Left colon (tissue), 2 donors: ENCODE measurements at regions not wholly inside any gene's neighbourhood (a gene's known extent, or its start where the extent isn't known, plus 50 kb on each side); places are given as distances from the start of the nearest gene placed in this dataset.
"Not testable (repeated sequence)": the region's sequence is repeated elsewhere in the genome, so short reads cannot be mapped to it uniquely, and the experiment has no call there.

Experiments used
- ATAC-seq: fragments of 200-7000 bp; cut with Tn5 transposase; one replicate; pipeline ENCODE4 v1.9.1; 2020; ENCODE audit warnings: mild to moderate bottlenecking, moderate library complexity
- DNase-seq, 2 donors: peaks; one replicate each; pipeline ENCODE4 v3.0.0-alpha.2; 2020
- intact Hi-C, 2 donors: fragments of 100-400 bp; cut with DNase I in 1 of 2; cut with micrococcal nuclease in 1 of 2; formaldehyde crosslinking; loops; one replicate each; pipeline versions ENCODE4 v1.11.2 to v1.14.0; 2022; cut with DNase I, micrococcal nuclease
- donor health status: DM: no; HTN: no; CAD: no.
- donor health status: DM: yes; HTN: yes; CAD: no.

DNA sequence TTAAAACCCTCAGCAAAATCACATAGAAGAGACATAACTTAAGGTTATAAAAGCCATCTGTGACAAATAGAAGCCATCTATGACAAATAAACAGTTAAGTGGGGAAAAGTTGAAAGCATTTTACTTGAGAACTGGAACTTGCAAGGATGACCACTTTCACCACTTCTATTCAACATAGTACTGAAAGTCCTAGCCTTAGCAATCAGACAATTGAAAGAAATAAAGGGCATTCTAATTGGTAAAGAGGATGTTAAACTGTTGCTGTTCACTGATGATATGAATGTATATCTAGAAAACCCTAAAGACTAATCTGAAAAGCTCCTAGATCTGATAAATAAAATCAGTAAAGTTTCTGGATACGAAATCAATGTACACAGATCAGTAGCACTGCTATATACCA, 186.9 kb upstream of the SATB1 start:
- DNase-seq: no peak
- intact Hi-C loops: no loop called here
- ATAC-seq: no peak

DNA sequence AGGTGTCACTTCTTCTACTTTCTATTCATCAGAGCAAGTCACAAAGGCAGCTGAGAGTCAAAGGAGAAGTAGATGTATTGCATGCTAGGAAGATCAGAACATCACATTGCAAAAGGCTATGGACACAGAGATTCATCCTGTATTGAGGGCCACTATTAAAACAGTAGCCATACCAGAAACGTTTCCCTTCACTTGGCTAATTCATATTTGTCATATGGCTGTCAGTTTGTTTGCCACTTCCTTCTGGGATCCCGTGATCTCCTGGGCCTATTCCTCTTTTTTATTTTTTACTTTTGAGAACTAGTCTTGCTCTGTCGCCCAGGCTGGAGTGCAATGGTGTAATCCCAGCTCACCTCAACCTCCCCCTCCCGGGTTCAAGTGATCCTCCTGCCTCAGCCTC, 184.0 kb upstream of the SATB1 start:
- intact Hi-C loops: no loop called here
- DNase-seq (no peak), ATAC-seq (no peak)

DNA sequence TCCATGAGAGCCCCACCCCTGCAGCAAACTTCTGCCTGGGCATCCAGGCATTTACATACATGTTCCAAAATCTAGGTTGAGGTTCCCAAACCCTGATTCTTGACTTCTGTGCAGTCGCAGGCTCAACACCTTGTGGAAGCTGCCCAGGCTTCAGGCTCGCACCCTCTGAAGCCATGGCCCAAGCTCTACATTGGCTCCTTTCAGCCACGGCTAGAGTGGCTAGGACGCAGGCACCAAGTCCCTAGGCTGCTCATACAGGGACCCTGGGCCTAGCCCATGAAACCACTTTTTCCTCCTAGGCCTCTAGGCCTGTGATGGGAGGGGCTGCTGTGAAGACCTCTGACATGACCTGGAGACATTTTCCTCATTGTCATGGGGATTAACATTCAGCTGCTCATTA, 172.8 kb upstream of the SATB1 start:
- no peak for ATAC-seq
- DNase-seq: no peak
- intact Hi-C loops: no loop called here

DNA sequence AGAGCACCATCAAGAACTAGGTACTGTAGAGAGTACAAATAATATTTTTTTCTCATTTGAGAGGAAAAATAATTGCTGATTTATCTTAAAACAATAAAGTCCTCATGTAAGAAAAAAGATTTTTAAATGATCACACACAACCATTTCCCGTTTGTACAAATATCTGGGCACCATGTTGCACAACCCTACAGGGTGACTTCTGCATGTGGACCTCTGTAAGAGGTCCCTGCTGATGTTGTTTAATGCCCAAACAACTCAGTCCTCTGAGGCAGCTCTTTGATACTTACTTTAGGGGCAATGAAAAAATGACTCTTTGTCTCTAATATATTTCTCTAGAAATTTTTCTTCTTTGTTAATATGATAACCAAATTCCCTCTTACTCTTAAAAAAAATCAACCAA, 168.1 kb upstream of the SATB1 start:
- intact Hi-C loops: no loop called here
- no peak for ATAC-seq
- DNase-seq: no peak

DNA sequence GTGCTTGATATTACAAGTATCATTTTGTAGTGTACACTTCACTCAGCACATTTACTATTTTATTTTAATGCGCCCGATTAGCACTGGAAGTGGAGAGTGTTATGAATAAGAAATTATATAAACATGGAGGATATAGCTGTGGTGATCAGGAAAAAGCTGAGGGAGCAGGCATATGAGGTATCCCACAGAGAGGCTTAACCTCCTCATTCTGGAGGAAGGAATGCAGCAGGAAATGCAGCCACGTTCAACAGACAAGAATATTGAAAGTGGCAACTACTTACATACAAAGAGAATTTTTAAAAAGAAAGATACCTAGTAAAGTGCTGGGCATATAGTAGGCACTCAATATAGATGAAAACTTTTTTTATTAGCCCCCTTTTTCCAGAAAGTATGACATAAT, 166.0 kb upstream of the SATB1 start:
- ATAC-seq: no peak
- DNase-seq: no peak
- intact Hi-C loops: no loop called here

DNA sequence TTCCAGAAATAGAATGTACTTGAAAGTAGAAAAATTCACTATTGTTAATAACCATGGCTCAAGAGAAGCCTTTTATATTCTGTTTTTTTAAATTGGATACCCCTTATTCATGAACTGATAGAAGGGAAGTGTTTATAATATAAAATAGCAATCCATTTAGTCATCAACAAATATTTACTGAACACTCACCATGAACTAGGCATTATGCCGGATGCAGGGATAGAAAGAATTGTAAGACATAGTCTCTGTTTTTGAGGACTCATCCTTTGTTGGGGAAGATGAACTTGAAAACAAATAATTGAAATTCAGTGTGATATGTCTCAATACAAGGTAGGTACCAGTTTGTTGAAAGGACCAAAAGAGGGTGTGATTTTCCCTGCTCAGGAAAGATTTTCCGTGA, 160.9 kb upstream of the SATB1 start:
- no peak for ATAC-seq
- intact Hi-C loops: no loop called here
- DNase-seq: no peak

DNA sequence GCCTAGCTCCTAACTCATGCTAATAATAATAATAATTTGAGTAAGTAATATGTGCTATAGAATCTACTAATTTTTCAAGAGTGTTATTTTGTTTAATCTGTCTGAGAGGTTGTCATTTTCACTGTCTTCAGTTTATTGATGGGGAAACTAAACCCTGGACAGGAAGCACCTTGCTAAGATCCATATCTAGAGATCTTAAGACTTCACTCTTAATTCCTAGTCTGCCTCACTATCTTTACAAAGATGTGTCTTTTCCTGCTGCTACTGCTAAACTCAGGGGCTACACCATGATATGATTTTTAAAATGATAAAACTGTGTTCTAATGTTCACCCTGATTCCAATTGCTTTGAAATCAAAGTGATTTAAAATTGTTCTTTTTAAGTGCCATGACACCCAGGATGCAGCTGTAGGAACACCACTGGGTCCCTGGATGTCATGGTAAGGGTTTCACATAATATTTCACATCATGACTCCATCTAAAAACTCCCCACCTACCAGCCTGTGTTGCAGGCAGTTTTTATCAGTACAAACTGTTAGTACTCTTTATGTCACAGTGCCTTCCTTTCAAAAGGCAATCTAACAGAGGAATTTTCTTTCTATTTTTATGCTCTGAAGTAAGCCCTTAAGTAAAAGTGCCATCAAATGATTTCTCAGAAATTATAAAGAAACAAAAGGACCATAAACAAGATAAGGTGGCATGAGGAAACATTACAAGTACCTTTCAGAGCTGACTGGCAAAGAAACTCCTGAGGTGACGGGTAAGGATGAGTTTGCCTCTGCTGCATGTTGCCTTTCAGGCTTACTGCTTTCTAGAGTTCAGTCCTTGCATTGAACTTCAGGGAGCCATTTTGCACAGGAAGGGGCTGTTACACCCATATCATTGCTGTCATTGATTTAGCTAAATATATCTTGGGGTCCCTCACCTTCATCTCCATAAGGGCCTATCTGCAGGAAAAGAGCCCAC, 160.1 kb upstream of the SATB1 start:
- intact Hi-C loops: no loop called here
- no peak for DNase-seq
- peak; percentile 44 for ATAC-seq

DNA sequence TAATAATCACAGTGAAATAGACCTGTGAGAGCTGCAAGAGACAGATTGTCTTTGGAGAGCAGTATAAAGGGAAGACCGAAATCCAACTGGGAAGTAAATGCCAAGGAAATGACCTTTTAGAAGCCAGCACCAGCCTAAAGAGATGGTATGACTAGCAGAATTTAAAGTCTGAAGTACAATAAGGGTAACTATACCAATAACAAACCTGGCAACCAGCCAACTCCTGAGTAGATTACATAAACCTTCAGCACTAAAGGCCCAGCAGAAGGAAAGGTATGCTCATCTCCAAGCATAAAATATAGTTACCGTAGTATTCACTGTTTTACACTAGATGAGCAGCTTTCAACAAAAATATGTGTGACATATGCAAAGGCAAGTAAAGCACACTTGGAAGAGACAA, 155.1 kb upstream of the SATB1 start:
- ATAC-seq (peak; percentile 96), DNase-seq (peak; percentile 38 to 52)
- intact Hi-C loops: no loop called here

DNA sequence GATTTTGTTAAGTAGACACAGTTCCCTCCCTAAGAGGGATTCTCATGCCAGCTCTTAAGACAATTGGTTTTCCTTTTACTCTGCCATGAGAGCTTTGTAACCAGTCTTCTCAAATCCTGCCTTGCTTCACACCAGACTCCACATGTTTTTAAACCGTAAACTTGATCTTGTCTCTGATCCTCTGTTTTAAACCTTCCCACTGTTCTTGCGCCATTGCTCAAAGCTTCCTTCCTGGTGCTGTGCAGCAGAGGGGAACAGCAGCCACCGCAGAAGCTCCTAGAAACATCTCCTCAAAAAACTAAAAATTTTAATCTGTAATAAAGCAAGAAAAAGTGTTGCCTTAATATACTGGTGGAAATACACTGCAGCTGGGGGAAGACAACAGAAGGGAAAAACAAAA, 154.5 kb upstream of the SATB1 start:
- DNase-seq (no peak), ATAC-seq (no peak)
- intact Hi-C loops: no loop called here

DNA sequence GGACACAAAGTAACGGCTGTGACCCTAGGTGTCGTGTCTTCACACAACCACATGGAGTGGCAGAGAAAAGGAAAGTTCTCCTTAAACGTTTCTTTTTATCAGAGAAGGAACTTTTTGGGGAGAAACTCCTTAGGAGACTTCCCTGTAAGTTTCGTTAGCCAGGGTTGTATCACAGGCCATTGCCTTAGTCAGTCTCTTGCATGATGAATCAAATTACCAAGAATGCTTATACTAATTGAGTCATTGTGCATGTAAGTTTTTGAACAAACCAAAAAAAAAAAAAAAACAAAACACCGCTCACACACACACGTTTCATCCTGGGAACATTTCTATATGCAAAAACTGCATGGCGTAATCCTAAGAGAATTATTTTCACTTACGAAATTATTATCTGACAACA, 150.4 kb upstream of the SATB1 start:
- DNase-seq: no peak
- intact Hi-C loops: no loop called here
- no peak for ATAC-seq

DNA sequence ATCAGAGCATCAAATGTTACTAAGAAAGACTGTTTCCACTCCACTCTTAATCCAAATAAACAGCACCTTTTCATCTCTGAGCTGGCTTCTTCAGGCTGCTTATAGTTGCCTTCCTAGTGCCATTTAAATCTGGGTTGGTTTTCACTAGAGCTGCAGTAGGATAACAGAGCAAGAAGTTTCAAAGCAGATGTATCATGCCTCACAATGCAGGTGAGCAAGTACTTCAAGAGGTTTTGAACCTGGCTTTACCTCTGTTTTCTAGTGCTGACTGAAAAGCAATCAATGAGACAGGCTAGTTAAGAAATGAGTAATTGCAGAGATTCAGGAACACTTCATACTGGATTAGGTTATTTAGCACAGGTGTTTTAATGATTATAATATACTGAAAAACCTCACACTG, 147.7 kb upstream of the SATB1 start:
- intact Hi-C loops: no loop called here
- ATAC-seq: no peak
- DNase-seq: no peak

DNA sequence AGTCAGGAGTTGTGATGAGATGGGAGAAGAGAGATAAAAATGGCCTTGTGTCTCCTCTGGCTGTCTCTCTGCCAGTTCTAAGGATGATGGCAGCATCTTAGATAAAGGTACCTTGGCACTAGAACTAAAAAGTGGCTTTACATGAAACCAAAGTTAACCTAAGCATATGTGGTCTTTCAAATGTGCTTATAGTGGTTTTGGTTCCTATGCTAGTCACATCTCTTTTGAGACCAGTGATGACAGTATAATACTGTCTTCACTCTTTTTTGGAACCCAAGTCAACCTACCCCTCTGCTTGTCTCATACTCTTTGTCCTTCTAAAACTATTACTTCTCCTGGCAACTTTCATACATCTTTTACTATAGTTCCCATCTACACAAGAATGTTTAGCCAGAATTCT, 142.2 kb upstream of the SATB1 start:
- DNase-seq: no peak
- intact Hi-C loops: no loop called here
- no peak for ATAC-seq

DNA sequence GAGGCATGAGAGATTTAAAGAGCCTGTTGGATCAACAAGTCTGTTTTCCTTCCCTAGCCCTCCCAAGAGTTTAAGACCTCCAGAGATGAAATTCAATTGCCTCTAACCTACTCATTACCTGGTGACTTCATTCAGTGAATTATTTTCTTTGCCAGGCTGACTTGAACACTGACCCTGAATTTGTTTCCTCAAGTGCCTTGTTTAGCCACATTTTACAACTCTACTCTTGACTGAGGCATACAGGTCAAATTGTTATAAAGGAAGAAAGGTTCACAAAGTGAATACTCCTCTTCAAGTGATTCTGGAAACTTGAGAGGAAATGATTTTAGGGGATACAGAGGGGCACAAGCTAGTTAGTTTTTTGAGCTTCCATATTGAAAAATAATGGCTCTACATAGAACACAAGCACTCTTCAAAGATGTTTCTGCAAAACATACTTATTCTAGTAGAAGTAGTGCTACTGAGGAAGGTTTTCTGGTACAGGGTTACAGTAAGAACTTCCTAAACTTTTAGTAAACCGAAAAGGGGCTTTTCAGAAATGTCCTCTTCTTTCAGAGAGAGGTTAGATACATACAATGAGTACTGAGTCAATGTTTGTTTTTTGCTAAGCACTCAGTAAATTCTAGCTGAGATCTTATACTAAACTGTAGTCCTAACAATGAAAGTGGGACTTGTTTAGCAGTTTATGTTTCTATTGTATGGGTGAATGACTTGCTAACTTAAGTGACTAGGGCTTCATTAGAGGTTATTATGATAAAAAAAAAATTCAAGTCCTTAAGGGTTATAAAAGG, 137.4 kb upstream of the SATB1 start:
- ATAC-seq (peak; percentile 63), DNase-seq (no peak)
- intact Hi-C loops: no loop called here

DNA sequence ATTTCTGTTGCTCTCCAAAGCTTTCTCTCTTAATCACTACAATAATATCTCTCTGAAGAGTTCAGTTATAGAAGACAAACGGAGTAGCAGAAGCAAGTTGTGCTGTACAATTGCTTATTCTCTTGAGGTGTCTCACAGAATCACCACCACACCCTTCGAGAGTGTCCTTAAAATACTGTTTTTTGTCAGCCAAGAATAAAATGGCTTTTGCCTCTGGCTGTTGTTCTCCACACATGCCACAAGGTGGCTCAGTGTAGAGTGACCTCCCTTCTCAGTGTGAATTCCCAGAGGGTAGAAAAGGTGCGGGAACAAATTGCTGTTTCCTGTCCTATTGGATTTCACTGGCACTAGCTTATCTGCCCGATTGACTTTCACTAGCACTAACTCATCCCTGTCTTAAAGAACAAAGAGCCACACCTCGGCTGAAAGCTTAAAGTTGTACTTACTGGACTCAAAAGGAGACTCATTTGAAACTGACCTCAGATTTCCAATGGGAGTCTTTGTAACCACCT, 134.2 kb upstream of the SATB1 start:
- DNase-seq: peak; percentile 15 to 38
- ATAC-seq: peak; percentile 95
- intact Hi-C loops: no loop called here

DNA sequence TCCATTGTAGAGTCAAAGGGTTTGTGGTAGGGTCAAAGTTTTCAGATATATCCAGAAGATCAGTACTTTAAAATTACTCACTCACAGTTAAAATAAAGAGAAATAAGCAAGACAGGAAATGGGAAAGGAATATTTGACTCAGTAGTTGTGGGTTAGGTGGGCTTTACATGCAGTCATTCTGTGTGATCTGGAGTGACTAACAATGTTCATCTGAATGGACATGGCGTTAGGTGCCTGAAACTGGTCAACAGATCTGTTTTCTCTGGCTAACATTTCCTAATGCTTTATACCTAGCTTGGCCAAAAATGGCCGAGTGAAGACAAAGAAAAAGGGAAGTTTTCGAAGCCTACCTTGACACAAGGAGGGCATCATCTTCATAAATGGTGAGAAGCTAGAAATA, 133.4 kb upstream of the SATB1 start:
- ATAC-seq (no peak), DNase-seq (no peak)
- intact Hi-C loops: no loop called here

DNA sequence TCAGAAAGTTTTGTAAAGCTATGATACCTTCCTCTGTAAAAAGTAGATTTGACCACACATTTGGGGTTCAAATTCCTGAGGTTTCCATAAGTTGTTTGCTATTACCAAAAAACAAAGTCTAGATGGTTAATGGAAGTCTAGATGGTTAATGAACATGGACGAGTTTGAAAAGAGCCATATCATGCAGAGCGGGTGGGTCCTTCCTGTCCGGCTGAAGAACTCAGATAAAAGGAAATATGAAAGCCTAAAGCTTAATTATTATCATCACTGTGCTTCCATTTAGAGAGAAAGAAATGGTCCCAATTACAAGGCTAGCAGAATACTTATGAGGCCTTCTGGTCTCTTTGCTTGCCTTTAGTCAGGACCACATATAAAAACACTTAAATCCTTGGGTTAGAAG, 132.1 kb upstream of the SATB1 start:
- ATAC-seq (no peak), DNase-seq (no peak)
- intact Hi-C loops: no loop called here

DNA sequence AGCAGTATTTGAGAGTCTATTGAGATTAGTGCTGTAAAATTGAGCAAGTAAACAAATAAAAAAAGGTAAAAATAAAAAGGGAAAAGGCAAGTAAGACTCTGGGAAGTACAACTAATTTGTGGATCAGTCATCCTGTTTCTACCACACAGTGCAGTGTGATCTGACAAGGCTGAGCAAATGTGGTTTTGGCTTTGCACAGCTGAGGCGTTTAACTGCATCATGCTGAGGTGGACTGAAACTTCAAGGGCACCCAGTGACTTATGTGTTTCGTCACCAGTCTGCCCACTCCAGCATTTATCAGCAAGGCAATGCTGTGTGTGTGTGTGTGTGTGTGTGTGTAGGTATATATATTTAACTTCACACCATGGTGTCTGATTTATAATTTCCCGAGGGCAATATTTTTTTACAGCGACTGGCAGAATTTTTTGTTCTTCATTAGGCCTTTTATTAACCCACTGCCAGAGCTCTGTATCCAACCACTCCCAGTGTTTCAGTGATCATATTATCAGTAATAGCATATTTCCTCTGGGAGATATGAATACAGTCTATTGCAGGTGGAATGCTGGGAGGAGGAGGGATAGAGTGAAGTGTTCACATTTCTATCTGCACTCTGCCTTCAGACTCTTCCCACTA, 131.5 kb upstream of the SATB1 start:
- ATAC-seq: no peak
- DNase-seq: no peak

DNA sequence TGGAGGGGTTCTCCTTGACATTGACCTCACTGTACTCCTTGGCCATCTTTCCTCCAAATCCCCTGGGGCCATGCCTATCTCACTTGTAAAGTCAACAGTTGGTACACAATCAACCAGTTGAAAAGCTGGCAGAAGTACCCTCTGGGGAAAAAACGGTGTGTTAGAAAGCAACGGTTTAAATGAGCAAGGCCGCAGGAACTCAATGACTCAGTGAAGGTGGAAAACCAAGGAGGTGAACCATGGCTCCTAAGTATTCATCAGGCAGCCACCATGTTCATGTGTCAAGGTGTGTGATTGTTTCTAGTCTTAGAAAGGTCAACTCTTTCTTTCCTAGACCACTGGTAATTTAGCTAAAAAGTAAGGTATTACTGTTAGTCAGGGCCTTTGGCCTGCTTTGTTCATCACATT, 130.9 kb upstream of the SATB1 start:
- no peak for DNase-seq
- no peak for ATAC-seq
- intact Hi-C loops: no loop called here

More for the DNA sequence above, 131.5 kb upstream of the SATB1 start:
- intact Hi-C loops: no loop called here

DNA sequence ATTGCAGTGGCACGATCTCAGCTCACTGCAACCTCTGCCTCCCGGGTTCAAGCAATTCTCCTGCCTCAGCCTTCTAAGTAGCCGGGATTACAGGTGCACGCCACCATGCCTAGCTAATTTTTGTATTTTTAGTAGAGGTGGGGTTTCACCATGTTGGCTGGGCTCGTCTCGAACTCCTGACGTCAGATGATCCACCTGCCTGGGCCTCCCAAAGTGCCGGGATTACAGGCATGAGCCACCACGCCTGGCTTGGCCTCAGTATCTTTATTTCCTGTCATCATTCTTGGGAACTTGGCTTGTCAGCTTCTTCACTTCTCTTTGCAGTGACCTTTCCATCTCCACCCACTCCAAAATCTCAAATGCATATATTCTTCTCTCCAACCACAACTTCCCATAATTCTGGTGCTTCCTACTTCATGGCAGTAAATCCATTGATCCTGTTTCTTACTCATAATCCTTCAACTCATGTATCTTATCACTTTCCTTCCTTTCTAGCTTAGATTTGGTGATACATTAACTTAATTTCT, 127.5 kb upstream of the SATB1 start:
- DNase-seq, ATAC-seq, intact Hi-C loops: not testable (repeated sequence)
